ENCODE measurements at regions not wholly inside any gene's neighbourhood (a gene's known extent, or its start where the extent isn't known, plus 50 kb on each side); places are given as distances from the start of the nearest gene placed in this dataset.

GRCh38 chr16:65323655-65324237, 201.9 kb upstream of the CDH11 start:
- TF ChIP-seq GATA2 (IDR thresholded peaks at IDR 0.05; ENCODE audit: low read depth, low read length) (no peak), GATA3 (IDR thresholded peaks at IDR 0.05; ENCODE audit: low read depth, low read length) (no peak)
